ENCODE measurements at regions not wholly inside any gene's neighbourhood (a gene's known extent, or its start where the extent isn't known, plus 50 kb on each side); places are given as distances from the start of the nearest gene placed in this dataset.
A peak's percentile ranks its signal among the peaks of the same experiment; 100 is the strongest.

DNA sequence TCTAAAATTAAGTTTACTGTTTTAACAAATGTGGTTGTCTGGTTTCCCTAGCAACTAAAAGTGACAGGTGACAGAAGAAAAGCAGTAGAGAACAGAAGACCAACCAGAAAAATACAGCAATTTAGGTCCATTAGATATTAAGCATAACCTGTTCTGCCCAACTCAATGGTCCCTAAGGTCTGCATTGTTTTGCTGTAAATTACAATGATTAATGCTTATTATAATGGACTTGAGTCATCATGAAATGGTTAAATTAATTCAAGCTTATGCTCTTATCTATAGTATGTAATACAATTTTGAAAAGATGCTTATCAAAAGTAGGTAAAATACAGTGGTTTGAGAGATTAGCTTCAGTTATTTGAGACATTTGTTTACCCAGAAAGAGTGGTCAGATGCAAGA lies 378.0 kb downstream of the GRB14 start:
- no peaks in the 10 kb centered on the region for H3K9me3 ChIP-seq (ENCODE audit: low read depth)
- H3K4me3 Mint-ChIP-seq: no peak overlapping the region
- H3K9me3 Mint-ChIP-seq: peaks cover 13% of the 10 kb centered on the region
- H3K27ac Mint-ChIP-seq: no peak overlapping the region
- H3K27ac ChIP-seq: no peak overlapping the region
- H3K4me1 Mint-ChIP-seq: no peaks in the 10 kb centered on the region
- H3K9ac ChIP-seq: no peak overlapping the region
- no peak for DNase-seq (ENCODE audit: low spot score)
- H3K27me3 ChIP-seq: no peaks in the 10 kb centered on the region
- peaks cover 3% of the 10 kb centered on the region for H3K27me3 Mint-ChIP-seq (ENCODE audit: insufficient read depth, low read depth)
- H3K4me3 ChIP-seq: no peak overlapping the region
- no peaks in the 10 kb centered on the region for H3K36me3 Mint-ChIP-seq
- no peaks in the 10 kb centered on the region for H3K4me1 ChIP-seq
- no peak overlapping the region for H2AFZ ChIP-seq (replicated peaks)
- no peaks in the 10 kb centered on the region for H3K79me2 ChIP-seq (ENCODE audit: low read depth)
- no peaks in the 10 kb centered on the region for H3F3A ChIP-seq (ENCODE audit: low read depth)
- TF ChIP-seq, protein P1, sequence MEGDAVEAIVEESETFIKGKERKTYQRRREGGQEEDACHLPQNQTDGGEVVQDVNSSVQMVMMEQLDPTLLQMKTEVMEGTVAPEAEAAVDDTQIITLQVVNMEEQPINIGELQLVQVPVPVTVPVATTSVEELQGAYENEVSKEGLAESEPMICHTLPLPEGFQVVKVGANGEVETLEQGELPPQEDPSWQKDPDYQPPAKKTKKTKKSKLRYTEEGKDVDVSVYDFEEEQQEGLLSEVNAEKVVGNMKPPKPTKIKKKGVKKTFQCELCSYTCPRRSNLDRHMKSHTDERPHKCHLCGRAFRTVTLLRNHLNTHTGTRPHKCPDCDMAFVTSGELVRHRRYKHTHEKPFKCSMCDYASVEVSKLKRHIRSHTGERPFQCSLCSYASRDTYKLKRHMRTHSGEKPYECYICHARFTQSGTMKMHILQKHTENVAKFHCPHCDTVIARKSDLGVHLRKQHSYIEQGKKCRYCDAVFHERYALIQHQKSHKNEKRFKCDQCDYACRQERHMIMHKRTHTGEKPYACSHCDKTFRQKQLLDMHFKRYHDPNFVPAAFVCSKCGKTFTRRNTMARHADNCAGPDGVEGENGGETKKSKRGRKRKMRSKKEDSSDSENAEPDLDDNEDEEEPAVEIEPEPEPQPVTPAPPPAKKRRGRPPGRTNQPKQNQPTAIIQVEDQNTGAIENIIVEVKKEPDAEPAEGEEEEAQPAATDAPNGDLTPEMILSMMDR (IDR thresholded peaks at IDR 0.05): no peak
- no peak for TF ChIP-seq EZH2 (IDR thresholded peaks at IDR 0.05)
- H3K4me2 ChIP-seq: no peak overlapping the region
- H4K20me1 ChIP-seq (ENCODE audit: low read depth): no peaks in the 10 kb centered on the region
- H3K36me3 ChIP-seq: no peaks in the 10 kb centered on the region

DNA sequence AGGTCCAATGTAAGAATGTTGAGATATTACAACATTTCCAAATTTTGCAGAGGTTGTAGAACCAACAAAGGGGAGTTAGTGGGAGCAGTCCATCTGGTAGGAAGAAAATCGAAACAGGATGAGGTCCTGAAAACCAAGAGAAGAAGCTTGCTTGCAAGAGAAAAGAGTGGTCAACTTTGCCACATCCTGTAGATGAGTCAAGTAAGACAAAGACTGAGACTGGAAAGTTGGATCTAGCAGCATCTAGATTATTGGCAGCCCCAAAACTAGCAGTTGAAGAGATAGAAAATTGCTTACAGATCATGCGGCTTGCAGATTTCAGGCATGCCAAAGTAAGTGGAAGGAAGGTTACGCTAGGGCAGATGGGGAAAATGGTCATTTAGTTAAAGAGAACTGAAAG lies 378.9 kb downstream of the GRB14 start:
- Histone ChIP-seq H4K20me1 (ENCODE audit: low read depth) (no peaks in the 10 kb centered on the region), H3K4me3 (no peak overlapping the region)
- no peak overlapping the region for H3K27ac Mint-ChIP-seq

DNA sequence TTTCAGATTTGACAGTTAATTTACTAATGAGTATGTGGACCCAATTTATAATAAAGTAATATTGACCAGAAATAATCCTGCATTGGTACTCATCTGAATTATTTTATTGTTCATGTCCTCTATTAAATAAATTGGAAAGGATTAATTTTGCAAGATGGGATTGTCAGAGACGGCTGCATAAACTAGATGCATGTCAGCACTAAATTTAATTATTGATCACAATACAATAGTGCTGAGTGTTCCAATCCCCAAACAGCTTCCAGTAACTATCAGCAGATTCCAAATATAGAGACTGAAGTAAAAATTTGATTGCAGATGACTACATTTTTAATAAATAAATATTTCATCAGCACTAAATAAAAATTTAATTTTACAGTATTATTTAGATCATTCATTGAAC lies 387.2 kb downstream of the GRB14 start:
- no peaks in the 10 kb centered on the region for H3K36me3 Mint-ChIP-seq
- TF ChIP-seq EZH2 (IDR thresholded peaks at IDR 0.05) (no peak), EZH2phosphoT487 (IDR thresholded peaks at IDR 0.05) (no peak)
- TF ChIP-seq, protein P1 (IDR thresholded peaks at IDR 0.05): no peak
- no peaks in the 10 kb centered on the region for H3K27me3 Mint-ChIP-seq (ENCODE audit: insufficient read depth, low read depth)
- no peaks in the 10 kb centered on the region for H3K4me1 ChIP-seq
- no peaks in the 10 kb centered on the region for H3K4me1 Mint-ChIP-seq
- no peaks in the 10 kb centered on the region for H4K20me1 ChIP-seq (ENCODE audit: low read depth)
- no peak overlapping the region for H3K27ac ChIP-seq
- no peaks in the 10 kb centered on the region for H3K9me3 Mint-ChIP-seq
- H3F3A ChIP-seq (ENCODE audit: low read depth): no peaks in the 10 kb centered on the region
- no peaks in the 10 kb centered on the region for H3K79me2 ChIP-seq (ENCODE audit: low read depth)
- H3K4me3 ChIP-seq: no peak overlapping the region
- DNase-seq (ENCODE audit: low spot score): no peak
- no peak overlapping the region for H3K4me2 ChIP-seq
- no peaks in the 10 kb centered on the region for H3K27me3 ChIP-seq
- no peak overlapping the region for H3K27ac Mint-ChIP-seq
- H3K4me3 Mint-ChIP-seq: no peak overlapping the region
- no peaks in the 10 kb centered on the region for H3K36me3 ChIP-seq
- H2AFZ ChIP-seq (replicated peaks): no peak overlapping the region
- no peaks in the 10 kb centered on the region for H3K9me3 ChIP-seq (ENCODE audit: low read depth)
- H3K9ac ChIP-seq: no peak overlapping the region

More for the DNA sequence above, 378.9 kb downstream of the GRB14 start:
- no peak overlapping the region for H3K4me2 ChIP-seq
- Mint-ChIP-seq H3K9me3 (peaks cover 13% of the 10 kb centered on the region), H3K4me1 (no peaks in the 10 kb centered on the region), H3K4me3 (no peak overlapping the region), H3K27me3 (ENCODE audit: insufficient read depth, low read depth) (peaks cover 3% of the 10 kb centered on the region), H3K36me3 (no peaks in the 10 kb centered on the region)
- no peak for DNase-seq (ENCODE audit: low spot score)
- H3K27me3 ChIP-seq: no peaks in the 10 kb centered on the region
- H2AFZ ChIP-seq (replicated peaks): no peak overlapping the region
- no peaks in the 10 kb centered on the region for H3K9me3 ChIP-seq (ENCODE audit: low read depth)
- no peaks in the 10 kb centered on the region for H3F3A ChIP-seq (ENCODE audit: low read depth)
- no peaks in the 10 kb centered on the region for H3K36me3 ChIP-seq
- TF ChIP-seq, protein P1 (IDR thresholded peaks at IDR 0.05): no peak
- TF ChIP-seq EZH2 (IDR thresholded peaks at IDR 0.05) (no peak), EZH2phosphoT487 (IDR thresholded peaks at IDR 0.05) (no peak)
- no peak overlapping the region for H3K9ac ChIP-seq
- no peak overlapping the region for H3K27ac ChIP-seq
- H3K4me1 ChIP-seq: no peaks in the 10 kb centered on the region
- H3K79me2 ChIP-seq (ENCODE audit: low read depth): no peaks in the 10 kb centered on the region

DNA sequence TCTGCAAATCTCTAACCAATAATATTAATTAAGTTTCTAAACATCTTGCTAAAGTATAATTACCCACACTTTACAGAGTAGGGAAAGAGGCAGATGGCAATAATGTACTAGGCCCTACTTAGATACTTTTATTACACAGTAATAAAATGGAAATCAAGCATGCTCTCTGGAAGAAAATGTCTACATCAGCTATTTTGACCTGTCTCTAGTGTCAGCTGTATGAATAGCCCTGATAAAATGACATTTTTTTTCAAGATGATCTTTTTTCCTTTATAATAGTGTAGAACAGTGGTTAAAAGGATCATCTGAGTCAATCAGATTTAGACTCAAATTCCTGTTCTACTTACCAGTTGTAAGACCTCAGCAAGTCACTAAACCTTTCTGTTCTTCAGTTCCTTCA lies 397.3 kb downstream of the GRB14 start:
- no peak overlapping the region for H3K4me3 ChIP-seq
- no peak overlapping the region for H3K4me2 ChIP-seq
- H3K9ac ChIP-seq: no peak overlapping the region
- H3K9me3 Mint-ChIP-seq: no peaks in the 10 kb centered on the region
- H3K4me1 ChIP-seq: no peaks in the 10 kb centered on the region
- peaks cover 4% of the 10 kb centered on the region for H3K4me1 Mint-ChIP-seq
- no peak for TF ChIP-seq EZH2phosphoT487 (IDR thresholded peaks at IDR 0.05)
- H4K20me1 ChIP-seq (ENCODE audit: low read depth): no peaks in the 10 kb centered on the region
- no peak overlapping the region for H3K27ac Mint-ChIP-seq
- H3K36me3 ChIP-seq: no peaks in the 10 kb centered on the region
- no peak overlapping the region for H3K4me3 Mint-ChIP-seq
- no peaks in the 10 kb centered on the region for H3K79me2 ChIP-seq (ENCODE audit: low read depth)
- no peaks in the 10 kb centered on the region for H3K36me3 Mint-ChIP-seq
- no peaks in the 10 kb centered on the region for H3F3A ChIP-seq (ENCODE audit: low read depth)
- peaks cover 4% of the 10 kb centered on the region for H3K27me3 Mint-ChIP-seq (ENCODE audit: insufficient read depth, low read depth)
- no peak overlapping the region for H3K27ac ChIP-seq
- no peaks in the 10 kb centered on the region for H3K27me3 ChIP-seq
- H3K9me3 ChIP-seq (ENCODE audit: low read depth): no peaks in the 10 kb centered on the region
- DNase-seq (ENCODE audit: low spot score): no peak
- peak overlapping the region; percentile 9 for H2AFZ ChIP-seq (replicated peaks)

All from neural progenitor cell (in vitro differentiated cells).